ENCODE measurements at regions not wholly inside any gene's neighbourhood (a gene's known extent, or its start where the extent isn't known, plus 50 kb on each side); places are given as distances from the start of the nearest gene placed in this dataset.

DNA sequence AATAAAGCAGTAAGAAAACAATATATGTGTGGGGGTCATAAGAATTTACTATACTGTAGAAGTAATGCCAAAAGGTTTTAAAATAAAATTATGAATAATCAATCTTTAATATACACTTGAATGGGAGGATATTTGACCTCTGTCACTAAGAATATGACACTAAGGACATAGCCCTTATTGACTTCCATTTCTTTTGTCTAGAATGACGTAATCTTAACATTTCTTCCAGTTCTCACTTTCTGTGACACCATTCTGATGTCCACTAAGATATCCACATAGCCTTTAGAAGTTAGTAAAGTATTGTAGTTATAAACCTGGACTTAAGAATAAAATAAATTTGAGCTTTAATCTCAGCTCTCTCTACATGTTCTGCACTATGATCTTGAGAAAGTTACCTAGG lies 1050.7 kb downstream of the TLE4 start:
- no peak overlapping the region for H3K4ac ChIP-seq (ENCODE audit: low read depth, low read length)
- H3K9me3 ChIP-seq (ENCODE audit: control insufficient read depth, low read depth, low read length) = no peaks in the 10 kb centered on the region
- no peak overlapping the region for H3T11ph ChIP-seq (ENCODE audit: low read length)
- H3K4me1 ChIP-seq (ENCODE audit: insufficient read depth, low read length) = no peaks in the 10 kb centered on the region
- no peak overlapping the region for H2BK15ac ChIP-seq (ENCODE audit: low read depth, low read length)
- no peak overlapping the region for H2AK5ac ChIP-seq (ENCODE audit: insufficient read length, low read length)
- H3K27ac ChIP-seq (ENCODE audit: insufficient read length, low read depth, low read length) = no peak overlapping the region
- no peak overlapping the region for H2BK20ac ChIP-seq (ENCODE audit: low read depth, low read length, poor library complexity, severe bottlenecking)
- Mint-ChIP-seq H3K27me3 (ENCODE audit: low read depth) (no peaks in the 10 kb centered on the region), H3K4me1 (0 out of 4 replicates have a peak, but pooled peaks cover 0 to 2% of the 10 kb centered on the region in 2 experiments), H3K36me3 (ENCODE audit: insufficient read depth in 1 of 3, low read depth in 3 of 3) (peaks cover 0 to 7% (median 2%) of the 10 kb centered on the region in 3 experiments; a peak in 4 of 7 replicates), H3K9me3 (peaks cover 6% of the 10 kb centered on the region in 2 experiments; a peak in 4 of 5 replicates), H3K4me3 (no peak overlapping the region), H3K27ac (no peak overlapping the region)
- H3K14ac ChIP-seq (ENCODE audit: insufficient read depth, low read length) = no peak overlapping the region
- no peak overlapping the region for H3K18ac ChIP-seq (ENCODE audit: insufficient read length, low read depth, low read length)
- no peaks in the 10 kb centered on the region for H3K27me3 ChIP-seq (ENCODE audit: insufficient read depth, low read length)
- H2AFZ ChIP-seq (ENCODE audit: low read length) = no peak overlapping the region
- no peaks in the 10 kb centered on the region for H3K23me2 ChIP-seq (ENCODE audit: insufficient read length, low read depth, low read length, poor library complexity, severe bottlenecking)
- H3K4me2 ChIP-seq (ENCODE audit: insufficient read depth, insufficient read length, low read length) = no peak overlapping the region
- DNase-seq = no peak
- no peak overlapping the region for H4K8ac ChIP-seq (replicated peaks; ENCODE audit: insufficient read length, low read depth, low read length)
- no peaks in the 10 kb centered on the region for H4K20me1 ChIP-seq (ENCODE audit: control insufficient read depth, insufficient read depth, insufficient read length)
- H3K56ac ChIP-seq (ENCODE audit: insufficient read length, low read depth, low read length) = no peak overlapping the region
- no peaks in the 10 kb centered on the region for H3K79me1 ChIP-seq (ENCODE audit: insufficient read depth, low read depth, low read length, poor library complexity, severe bottlenecking)
- no peak for TF ChIP-seq CTCF (conservative IDR thresholded peaks at IDR 0.05)
- no peak overlapping the region for H2BK5ac ChIP-seq (ENCODE audit: insufficient read length, low read length)
- no peak overlapping the region for H4K91ac ChIP-seq (ENCODE audit: insufficient read length, low read depth, low read length)
- H3K9ac ChIP-seq (ENCODE audit: extremely low read depth, insufficient read length, low read length) = no peak overlapping the region
- H4K5ac ChIP-seq (ENCODE audit: insufficient read length, low read depth, low read length) = no peak overlapping the region
- H2BK12ac ChIP-seq (ENCODE audit: insufficient read length, low read depth, low read length) = no peak overlapping the region
- H3K23ac ChIP-seq (ENCODE audit: insufficient read length, low read depth, low read length) = no peak overlapping the region
- H2BK120ac ChIP-seq (ENCODE audit: low read depth, low read length, poor library complexity, severe bottlenecking) = no peak overlapping the region
- no peaks in the 10 kb centered on the region for H3K79me2 ChIP-seq (ENCODE audit: insufficient read depth, low read length)
- no CpG with 5 or more reads among the region's 1 CpG for WGBS (ENCODE audit: extremely low coverage, insufficient read length, low lambda C conversion rate)

All from H9 (cell line).